ENCODE measurements at regions not wholly inside any gene's neighbourhood (a gene's known extent, or its start where the extent isn't known, plus 50 kb on each side); places are given as distances from the start of the nearest gene placed in this dataset.
"Not testable (repeated sequence)": the region's sequence is repeated elsewhere in the genome, so short reads cannot be mapped to it uniquely, and the experiment has no call there.

DNA sequence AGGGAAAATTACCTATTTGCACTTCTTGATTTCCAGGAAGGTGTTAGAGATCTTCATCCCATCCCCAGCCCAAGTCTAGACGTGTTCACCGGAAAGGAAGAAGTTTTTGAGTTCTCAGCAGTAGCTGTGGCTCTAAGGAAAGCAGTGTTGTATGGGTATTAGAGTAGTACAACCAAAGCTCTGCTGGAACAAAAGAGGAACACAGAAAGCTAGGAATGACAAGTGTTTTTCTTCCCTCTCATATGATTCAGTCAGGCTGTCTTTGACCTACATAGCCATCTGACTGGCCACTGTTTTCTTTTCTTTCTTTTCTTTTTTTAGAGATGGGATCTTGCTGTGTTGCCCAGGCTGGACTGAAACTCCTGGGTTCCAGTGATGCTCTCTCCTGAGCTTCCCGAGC, 82.7 kb upstream of the SLC39A10 start:
- Histone ChIP-seq H3K27ac (ENCODE audit: low read depth, low read length) (no peak overlapping the region), H3K4me3 (ENCODE audit: low read depth in 1 of 2, low read length in 2 of 2) (no peak overlapping the region)

DNA sequence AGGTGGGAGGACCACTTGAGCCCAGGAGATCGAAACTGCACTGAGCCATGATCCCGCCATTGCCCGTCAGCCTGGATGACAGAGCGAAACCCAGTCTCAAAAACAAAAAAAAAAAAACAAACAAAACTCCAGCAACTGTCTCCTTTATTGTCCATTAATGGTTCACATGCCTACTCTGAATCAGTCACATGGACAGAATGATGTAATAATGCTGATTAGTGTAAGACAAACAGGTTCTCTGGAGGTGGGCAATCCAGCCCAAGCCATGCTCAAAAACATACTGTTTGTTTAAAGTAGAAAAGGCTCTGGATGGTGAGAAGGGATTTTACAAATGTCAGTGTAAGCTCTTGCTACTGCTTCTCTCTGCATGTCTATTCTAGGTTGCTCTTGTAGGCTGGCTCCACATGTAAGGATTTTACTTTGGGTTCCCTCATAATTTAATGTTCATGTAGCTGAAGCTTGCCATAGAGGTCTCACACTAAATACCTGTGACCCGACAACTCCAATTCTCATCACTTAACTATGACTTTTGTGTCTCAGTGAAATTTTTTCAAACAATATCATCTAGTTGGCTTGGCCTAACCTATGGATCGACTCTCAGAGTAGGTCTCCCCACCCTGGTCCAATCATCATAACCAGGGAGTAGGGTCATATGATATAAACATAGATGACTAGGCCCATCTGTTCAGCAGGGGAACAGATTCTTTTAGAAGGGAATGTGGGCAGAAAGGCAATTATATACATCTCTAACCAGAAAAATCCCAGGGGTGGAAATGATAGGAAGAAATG, 83.9 kb upstream of the SLC39A10 start:
- Histone ChIP-seq H3K27me3 (ENCODE audit: control insufficient read depth in 1 of 2, insufficient read depth in 2 of 2, low read length in 2 of 2) (no peaks in the 10 kb centered on the region), H3K9ac (ENCODE audit: low read depth in 1 of 2, low read length in 2 of 2) (no peak overlapping the region), H3K9me3 (ENCODE audit: control insufficient read depth in 1 of 2, low read length in 2 of 2) (no peaks in the 10 kb centered on the region), H3K36me3 (ENCODE audit: control insufficient read depth in 1 of 2, insufficient read depth in 2 of 2, low read length in 2 of 2) (no peaks in the 10 kb centered on the region), H3K4me1 (ENCODE audit: control insufficient read depth in 1 of 2, insufficient read depth in 2 of 2, low read length in 2 of 2) (no peaks in the 10 kb centered on the region), H3K27ac (ENCODE audit: low read depth, low read length) (no peak overlapping the region), H3K4me3 (ENCODE audit: low read depth in 1 of 2, low read length in 2 of 2) (no peak overlapping the region)

More for the DNA sequence above, 82.7 kb upstream of the SLC39A10 start:
- H3K36me3 ChIP-seq (ENCODE audit: control insufficient read depth in 1 of 2, insufficient read depth in 2 of 2, low read length in 2 of 2), result no peaks in the 10 kb centered on the region
- H3K9me3 ChIP-seq (ENCODE audit: control insufficient read depth in 1 of 2, low read length in 2 of 2), result no peaks in the 10 kb centered on the region
- H3K4me1 ChIP-seq (ENCODE audit: control insufficient read depth in 1 of 2, insufficient read depth in 2 of 2, low read length in 2 of 2), result no peaks in the 10 kb centered on the region
- H3K27me3 ChIP-seq (ENCODE audit: control insufficient read depth in 1 of 2, insufficient read depth in 2 of 2, low read length in 2 of 2), result no peaks in the 10 kb centered on the region
- H3K9ac ChIP-seq (ENCODE audit: low read depth in 1 of 2, low read length in 2 of 2), result no peak overlapping the region

DNA sequence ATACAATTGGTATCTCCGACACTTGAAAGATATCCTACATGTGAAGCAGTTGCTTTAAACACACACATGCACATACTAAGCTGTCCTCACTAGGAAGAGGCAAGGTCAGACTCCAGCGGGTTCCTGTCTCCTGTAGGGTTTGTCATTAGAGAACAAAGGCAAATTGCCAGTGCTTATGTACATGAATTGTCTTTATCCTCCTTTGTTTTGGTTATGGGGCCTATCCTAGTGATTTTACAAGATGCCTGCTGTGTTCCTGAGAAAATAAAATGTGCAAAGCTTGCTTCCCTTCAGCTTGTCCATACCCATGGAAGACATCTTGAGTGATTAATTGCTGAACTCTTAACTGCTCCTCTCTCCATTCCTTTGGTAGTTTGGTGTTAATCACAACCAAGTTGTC, 86.7 kb upstream of the SLC39A10 start:
- H3K36me3 ChIP-seq (ENCODE audit: control insufficient read depth in 1 of 2, insufficient read depth in 2 of 2, low read length in 2 of 2), result no peaks in the 10 kb centered on the region
- no peaks in the 10 kb centered on the region for H3K4me1 ChIP-seq (ENCODE audit: control insufficient read depth in 1 of 2, insufficient read depth in 2 of 2, low read length in 2 of 2)
- no peak overlapping the region for H3K27ac ChIP-seq (ENCODE audit: low read depth, low read length)

DNA sequence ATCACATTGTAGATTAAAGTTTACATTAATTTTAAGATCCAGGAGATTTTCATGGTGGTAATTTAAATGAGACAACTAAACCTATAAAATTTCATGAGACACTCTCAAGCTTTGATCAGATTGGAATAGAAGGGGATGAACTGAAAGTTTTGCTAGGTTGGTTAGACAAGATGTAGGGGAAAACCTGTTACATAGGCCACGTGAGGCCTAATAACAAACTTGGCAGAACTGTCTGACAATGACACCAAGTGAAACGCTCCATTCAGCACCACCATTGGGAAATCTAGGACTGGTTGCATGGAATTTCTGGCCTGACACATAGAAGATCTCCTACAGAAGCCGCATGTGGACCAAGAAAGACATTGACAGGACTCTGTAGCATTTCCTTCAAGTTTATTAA, 87.8 kb upstream of the SLC39A10 start:
- Histone ChIP-seq H3K9ac (ENCODE audit: low read depth in 1 of 2, low read length in 2 of 2) (no peak overlapping the region), H3K4me1 (ENCODE audit: control insufficient read depth in 1 of 2, insufficient read depth in 2 of 2, low read length in 2 of 2) (no peaks in the 10 kb centered on the region), H3K27ac (ENCODE audit: low read depth, low read length) (no peak overlapping the region), H3K9me3 (ENCODE audit: control insufficient read depth in 1 of 2, low read length in 2 of 2) (no peaks in the 10 kb centered on the region), H3K36me3 (ENCODE audit: control insufficient read depth in 1 of 2, insufficient read depth in 2 of 2, low read length in 2 of 2) (no peaks in the 10 kb centered on the region), H3K27me3 (ENCODE audit: control insufficient read depth in 1 of 2, insufficient read depth in 2 of 2, low read length in 2 of 2) (no peaks in the 10 kb centered on the region), H3K4me3 (ENCODE audit: low read depth in 1 of 2, low read length in 2 of 2) (no peak overlapping the region)

More for the DNA sequence above, 86.7 kb upstream of the SLC39A10 start:
- Histone ChIP-seq H3K4me3 (ENCODE audit: low read depth in 1 of 2, low read length in 2 of 2) (no peak overlapping the region), H3K9me3 (ENCODE audit: control insufficient read depth in 1 of 2, low read length in 2 of 2) (no peaks in the 10 kb centered on the region), H3K27me3 (ENCODE audit: control insufficient read depth in 1 of 2, insufficient read depth in 2 of 2, low read length in 2 of 2) (no peaks in the 10 kb centered on the region), H3K9ac (ENCODE audit: low read depth in 1 of 2, low read length in 2 of 2) (no peak overlapping the region)

DNA sequence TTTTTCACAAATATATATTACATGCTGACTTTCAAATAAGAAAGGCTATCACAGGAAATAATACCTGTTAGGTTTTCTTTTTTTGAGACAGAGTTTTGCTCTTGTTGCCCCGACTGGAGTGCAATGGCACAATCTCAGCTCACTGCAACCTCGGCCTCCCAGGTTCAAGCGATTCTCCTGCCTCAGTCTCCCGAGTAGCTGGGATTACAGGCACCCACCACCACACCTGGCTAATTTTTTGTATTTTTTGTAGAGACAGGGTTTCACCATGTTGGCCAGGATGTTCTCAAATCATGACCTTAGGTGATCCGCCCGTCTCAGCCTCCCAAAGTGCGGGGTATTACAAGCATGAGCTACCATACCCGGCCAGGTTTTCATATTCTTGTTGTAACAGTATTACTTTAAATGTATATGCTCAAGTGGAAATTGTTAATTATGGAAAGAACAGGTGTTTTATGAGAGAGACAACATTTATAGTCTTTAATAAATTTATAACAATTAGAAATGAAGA, 92.3 kb upstream of the SLC39A10 start:
- H3K9me3 ChIP-seq (ENCODE audit: control insufficient read depth in 1 of 2, low read length in 2 of 2); H3K4me3 ChIP-seq (ENCODE audit: low read depth in 1 of 2, low read length in 2 of 2); H3K36me3 ChIP-seq (ENCODE audit: control insufficient read depth in 1 of 2, insufficient read depth in 2 of 2, low read length in 2 of 2); H3K27ac ChIP-seq (ENCODE audit: low read depth, low read length); H3K27me3 ChIP-seq (ENCODE audit: control insufficient read depth in 1 of 2, insufficient read depth in 2 of 2, low read length in 2 of 2); H3K9ac ChIP-seq (ENCODE audit: low read depth in 1 of 2, low read length in 2 of 2): not testable (repeated sequence)
- peaks cover 9 to 19% of the 10 kb centered on the region in 2 donors for H3K4me1 ChIP-seq (ENCODE audit: control insufficient read depth in 1 of 2, insufficient read depth in 2 of 2, low read length in 2 of 2)

DNA sequence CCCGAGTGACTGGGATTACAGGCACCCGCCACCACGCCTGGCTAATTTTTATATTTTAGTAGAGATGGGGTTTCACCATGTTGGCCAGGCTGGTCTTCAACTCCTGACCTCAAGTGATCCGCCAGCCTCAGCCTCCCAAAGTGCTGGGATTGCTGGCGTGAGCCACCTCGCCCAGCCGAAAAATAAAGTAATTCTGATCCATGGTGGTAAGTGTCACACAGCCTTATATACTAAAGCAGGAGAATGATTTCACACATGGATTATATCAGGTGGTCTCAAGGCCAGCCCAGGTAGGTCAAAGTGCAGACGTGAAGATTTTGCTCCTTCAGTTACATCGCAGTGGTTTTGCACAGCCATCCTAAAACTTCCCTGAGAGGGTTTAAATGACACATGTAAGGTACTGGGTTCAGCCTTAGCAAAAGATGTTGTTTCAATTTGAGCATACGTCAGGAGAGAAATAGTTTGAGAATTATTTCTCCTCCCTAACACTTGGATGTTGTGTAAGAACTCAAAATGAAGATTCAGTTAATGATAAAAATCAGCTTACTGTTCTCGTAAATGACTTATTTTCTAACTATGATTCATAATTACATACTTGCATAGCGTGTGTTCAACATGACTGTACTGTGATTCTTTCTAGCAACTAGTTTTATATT, 93.0 kb upstream of the SLC39A10 start:
- Histone ChIP-seq H3K27me3 (ENCODE audit: control insufficient read depth in 1 of 2, insufficient read depth in 2 of 2, low read length in 2 of 2) (no peaks in the 10 kb centered on the region), H3K9me3 (ENCODE audit: control insufficient read depth in 1 of 2, low read length in 2 of 2) (no peaks in the 10 kb centered on the region), H3K4me1 (ENCODE audit: control insufficient read depth in 1 of 2, insufficient read depth in 2 of 2, low read length in 2 of 2) (peaks cover 9 to 25% of the 10 kb centered on the region in 2 donors), H3K9ac (ENCODE audit: low read depth in 1 of 2, low read length in 2 of 2) (no peak overlapping the region), H3K36me3 (ENCODE audit: control insufficient read depth in 1 of 2, insufficient read depth in 2 of 2, low read length in 2 of 2) (no peaks in the 10 kb centered on the region), H3K4me3 (ENCODE audit: low read depth in 1 of 2, low read length in 2 of 2) (no peak overlapping the region), H3K27ac (ENCODE audit: low read depth, low read length) (no peak overlapping the region)

GRCh38 chr2:195562570-195563566, 94.2 kb upstream of the SLC39A10 start:
- H3K27ac ChIP-seq (ENCODE audit: low read depth, low read length), result no peak overlapping the region
- H3K9ac ChIP-seq (ENCODE audit: low read depth in 1 of 2, low read length in 2 of 2), result peak overlapping the region in 1 of 2 donors; percentile 44
- H3K27me3 ChIP-seq (ENCODE audit: control insufficient read depth in 1 of 2, insufficient read depth in 2 of 2, low read length in 2 of 2), result no peaks in the 10 kb centered on the region
- H3K36me3 ChIP-seq (ENCODE audit: control insufficient read depth in 1 of 2, insufficient read depth in 2 of 2, low read length in 2 of 2), result no peaks in the 10 kb centered on the region
- H3K4me1 ChIP-seq (ENCODE audit: control insufficient read depth in 1 of 2, insufficient read depth in 2 of 2, low read length in 2 of 2), result peaks cover 9 to 25% of the 10 kb centered on the region in 2 donors
- H3K9me3 ChIP-seq (ENCODE audit: control insufficient read depth in 1 of 2, low read length in 2 of 2), result no peaks in the 10 kb centered on the region
- H3K4me3 ChIP-seq (ENCODE audit: low read depth in 1 of 2, low read length in 2 of 2), result peak overlapping the region in 1 of 2 donors; percentile 22

- peak overlapping the region; percentile 1 for H3K27ac ChIP-seq (ENCODE audit: low read depth, low read length)
- H3K4me1 ChIP-seq (ENCODE audit: control insufficient read depth in 1 of 2, insufficient read depth in 2 of 2, low read length in 2 of 2), result peaks cover 9 to 25% of the 10 kb centered on the region in 2 donors
- no peaks in the 10 kb centered on the region for H3K36me3 ChIP-seq (ENCODE audit: control insufficient read depth in 1 of 2, insufficient read depth in 2 of 2, low read length in 2 of 2)
- no peak overlapping the region for H3K9ac ChIP-seq (ENCODE audit: low read depth in 1 of 2, low read length in 2 of 2)
- H3K27me3 ChIP-seq (ENCODE audit: control insufficient read depth in 1 of 2, insufficient read depth in 2 of 2, low read length in 2 of 2), result no peaks in the 10 kb centered on the region
- H3K4me3 ChIP-seq (ENCODE audit: low read depth in 1 of 2, low read length in 2 of 2), result no peak overlapping the region
- H3K9me3 ChIP-seq (ENCODE audit: control insufficient read depth in 1 of 2, low read length in 2 of 2), result no peaks in the 10 kb centered on the region
Observed at GRCh38 chr2:195561116-195561921, 95.7 kb upstream of the SLC39A10 start.

- no peak overlapping the region for H3K27ac ChIP-seq (ENCODE audit: low read depth, low read length)
- H3K9ac ChIP-seq (ENCODE audit: low read depth in 1 of 2, low read length in 2 of 2), result no peak overlapping the region
- no peaks in the 10 kb centered on the region for H3K9me3 ChIP-seq (ENCODE audit: control insufficient read depth in 1 of 2, low read length in 2 of 2)
- H3K27me3 ChIP-seq (ENCODE audit: control insufficient read depth in 1 of 2, insufficient read depth in 2 of 2, low read length in 2 of 2), result no peaks in the 10 kb centered on the region
- H3K36me3 ChIP-seq (ENCODE audit: control insufficient read depth in 1 of 2, insufficient read depth in 2 of 2, low read length in 2 of 2), result no peaks in the 10 kb centered on the region
- peaks cover 9 to 25% of the 10 kb centered on the region in 2 donors for H3K4me1 ChIP-seq (ENCODE audit: control insufficient read depth in 1 of 2, insufficient read depth in 2 of 2, low read length in 2 of 2)
- no peak overlapping the region for H3K4me3 ChIP-seq (ENCODE audit: low read depth in 1 of 2, low read length in 2 of 2)
Observed at GRCh38 chr2:195560209-195560895, 96.7 kb upstream of the SLC39A10 start.

Data from duodenal mucosa (tissue), 2 donors.